Fibroblast of lung (primary cell): ENCODE measurements at regions not wholly inside any gene's neighbourhood (a gene's known extent, or its start where the extent isn't known, plus 50 kb on each side); places are given as distances from the start of the nearest gene placed in this dataset.

ENCODE experiments used
- EZH2 ChIP-seq: IDR thresholded peaks from 2 replicates; pipeline ENCODE4 v1.5.1; 2012; ENCODE audit warnings: low read length, control low read depth, mild to moderate bottlenecking; ENCODE audit errors: missing control alignments
- TF ChIP-seq, protein P1 (sequence below), 2 donors: IDR thresholded peaks in 1 of 2; conservative IDR thresholded peaks in 1 of 2; 1 replicate in 1 of 2; 2 replicates in 1 of 2; pipeline ENCODE4 v1.5.1; 2011 to 2012; ENCODE audit warnings: low read length in 2 of 2, control low read depth in 1 of 2, inconsistent platforms in 1 of 2, low read depth in 1 of 2, mild to moderate bottlenecking in 1 of 2

DNA sequence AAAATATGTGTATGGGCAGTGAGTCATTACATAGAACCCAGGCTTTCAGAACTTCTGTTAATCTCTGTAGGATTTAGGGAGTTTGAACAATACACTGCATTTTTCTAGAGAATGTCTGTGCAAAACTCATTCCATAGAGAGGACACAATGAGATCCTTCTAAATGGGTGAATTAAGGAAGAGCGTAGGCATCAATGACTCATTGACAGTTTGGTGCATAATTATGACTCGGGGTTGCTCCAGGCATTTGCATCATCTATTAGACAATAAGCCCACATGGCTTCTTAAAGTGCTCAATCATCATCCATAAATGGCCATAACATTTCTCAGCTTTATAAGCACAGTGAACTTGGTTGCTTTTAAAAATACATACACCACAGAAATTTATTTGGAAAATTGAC, 625.5 kb downstream of the CDH26 start:
- TF ChIP-seq, protein P1, sequence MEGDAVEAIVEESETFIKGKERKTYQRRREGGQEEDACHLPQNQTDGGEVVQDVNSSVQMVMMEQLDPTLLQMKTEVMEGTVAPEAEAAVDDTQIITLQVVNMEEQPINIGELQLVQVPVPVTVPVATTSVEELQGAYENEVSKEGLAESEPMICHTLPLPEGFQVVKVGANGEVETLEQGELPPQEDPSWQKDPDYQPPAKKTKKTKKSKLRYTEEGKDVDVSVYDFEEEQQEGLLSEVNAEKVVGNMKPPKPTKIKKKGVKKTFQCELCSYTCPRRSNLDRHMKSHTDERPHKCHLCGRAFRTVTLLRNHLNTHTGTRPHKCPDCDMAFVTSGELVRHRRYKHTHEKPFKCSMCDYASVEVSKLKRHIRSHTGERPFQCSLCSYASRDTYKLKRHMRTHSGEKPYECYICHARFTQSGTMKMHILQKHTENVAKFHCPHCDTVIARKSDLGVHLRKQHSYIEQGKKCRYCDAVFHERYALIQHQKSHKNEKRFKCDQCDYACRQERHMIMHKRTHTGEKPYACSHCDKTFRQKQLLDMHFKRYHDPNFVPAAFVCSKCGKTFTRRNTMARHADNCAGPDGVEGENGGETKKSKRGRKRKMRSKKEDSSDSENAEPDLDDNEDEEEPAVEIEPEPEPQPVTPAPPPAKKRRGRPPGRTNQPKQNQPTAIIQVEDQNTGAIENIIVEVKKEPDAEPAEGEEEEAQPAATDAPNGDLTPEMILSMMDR (conservative IDR thresholded peaks at IDR 0.05 in 1 of 2, IDR thresholded peaks at IDR 0.05 in 1 of 2; ENCODE audit: low read depth in 1 of 2, low read length in 2 of 2) = no peak
- no peak for TF ChIP-seq EZH2
